H1 (cell line): ENCODE measurements at regions not wholly inside any gene's neighbourhood (a gene's known extent, or its start where the extent isn't known, plus 50 kb on each side); places are given as distances from the start of the nearest gene placed in this dataset.
"Not testable (repeated sequence)": the region's sequence is repeated elsewhere in the genome, so short reads cannot be mapped to it uniquely, and the experiment has no call there.

ENCODE experiments used
- CTCF ChIA-PET: fragments of 300-600 bp; sonication (Branson Sonifier 250); formaldehyde crosslinking; loops from one replicate; lab custom pipeline; 2021; ENCODE audit not compliant: partially characterized antibody; lab: Charles Lee
- POLR2A ChIA-PET: fragments of 300-600 bp; sonication (Branson Sonifier 250); formaldehyde crosslinking; loops from one replicate; lab custom pipeline; 2021; ENCODE audit warnings: inconsistent platforms; ENCODE audit not compliant: partially characterized antibody; lab: Charles Lee
- DNase-seq, 2 experiments: peaks; one replicate each; pipeline versions ENCODE4 v3.0.0 to v3.0.0-alpha.2; 2010 to 2022; ENCODE audit warnings: low spot score in 2 of 2, low read depth in 1 of 2, mixed read lengths in 1 of 2
- FAIRE-seq: peaks from 2 replicates; lab custom pipeline; 2011; peaks lifted over from hg19 to GRCh38; lab: Jason Lieb, UNC
- H2AFZ ChIP-seq: 2 replicates; pipeline ENCODE4 v1.8.1; 2012; ENCODE audit warnings: low read length, inconsistent platforms
- H2AK5ac ChIP-seq: 2 replicates; pipeline ENCODE4 v1.6.1; 2013; ENCODE audit warnings: low read depth, low read length
- H2BK120ac ChIP-seq: replicated peaks from 2 replicates; pipeline ENCODE3; 2013; ENCODE audit warnings: low read depth, low read length, inconsistent platforms
- H2BK12ac ChIP-seq: 2 replicates; pipeline ENCODE4 v1.6.1; 2013; ENCODE audit warnings: low read depth, low read length
- H2BK15ac ChIP-seq: 2 replicates; pipeline ENCODE4 v1.6.1; 2013; ENCODE audit warnings: low read length
- H2BK20ac ChIP-seq: 2 replicates; pipeline ENCODE4 v1.6.1; 2013; ENCODE audit warnings: low read length
- H2BK5ac ChIP-seq: 2 replicates; pipeline ENCODE4 v1.6.1; 2013; ENCODE audit warnings: low read depth, low read length
- H3K14ac ChIP-seq: 2 replicates; pipeline ENCODE4 v1.6.1; 2013; ENCODE audit warnings: inconsistent platforms; ENCODE audit not compliant: insufficient read length
- H3K18ac ChIP-seq: 2 replicates; pipeline ENCODE4 v1.6.1; 2013; ENCODE audit warnings: low read length; ENCODE audit errors: extremely low read depth
- H3K23ac ChIP-seq: 2 replicates; pipeline ENCODE4 v1.6.1; 2013; ENCODE audit warnings: inconsistent platforms; ENCODE audit not compliant: insufficient read length
- H3K23me2 ChIP-seq: 2 replicates; pipeline ENCODE4 v1.6.1; 2013; ENCODE audit warnings: low read depth, low read length
- H3K27ac ChIP-seq: 2 replicates; pipeline ENCODE4 v1.6.1; 2011; ENCODE audit warnings: low read depth, low read length, inconsistent platforms
- H3K27me3 ChIP-seq, 4 experiments: replicated peaks in 1 of 4; 1 replicate in 1 of 4; 2 replicates in 3 of 4; pipeline versions ENCODE4 v1.6.1 to v1.8.1; 2011 to 2013; ENCODE audit warnings: low read length in 3 of 4, mild to moderate bottlenecking in 3 of 4, inconsistent platforms in 2 of 4, mixed read lengths in 2 of 4, moderate library complexity in 1 of 4; ENCODE audit not compliant: control insufficient read depth in 3 of 4, insufficient read depth in 3 of 4; ENCODE audit errors: extremely low read depth in 1 of 4
- H3K36me3 ChIP-seq, 4 experiments: 2 replicates each; pipeline versions ENCODE4 v1.6.1 to v1.8.1; 2011 to 2013; ENCODE audit warnings: mild to moderate bottlenecking in 4 of 4, low read length in 3 of 4, moderate library complexity in 2 of 4, control low read depth in 1 of 4, inconsistent platforms in 1 of 4; ENCODE audit not compliant: insufficient read depth in 4 of 4, control insufficient read depth in 2 of 4
- H3K4ac ChIP-seq: replicated peaks from 2 replicates; pipeline ENCODE3; 2013; ENCODE audit warnings: low read length, low read depth, mixed read lengths, inconsistent platforms; ENCODE audit not compliant: insufficient read length
- H3K4me1 ChIP-seq, 4 experiments: replicated peaks in 1 of 4; 1 replicate in 1 of 4; 2 replicates in 3 of 4; pipeline versions ENCODE4 v1.6.1 to v1.8.1; 2011 to 2013; ENCODE audit warnings: low read length in 3 of 4, inconsistent platforms in 2 of 4, mixed read lengths in 1 of 4; ENCODE audit not compliant: insufficient read depth in 4 of 4, control insufficient read depth in 3 of 4
- H3K4me2 ChIP-seq, 2 experiments: 2 replicates each; pipeline versions ENCODE4 v1.6.1 to v1.8.1; 2011 to 2013; ENCODE audit warnings: low read depth in 2 of 2, low read length in 2 of 2, control low read depth in 1 of 2, inconsistent platforms in 1 of 2, mild to moderate bottlenecking in 1 of 2; ENCODE audit not compliant: insufficient read depth in 1 of 2
- H3K4me3 ChIP-seq, 4 experiments: fragments of 200-600, 300-600 bp in 1 of 4; sonication (generic), shearing (Covaris generic), sonication (Bioruptor Twin) in 1 of 4; 2 replicates each; pipeline versions ENCODE4 v1.5.1 to v1.8.1; 2011 to 2016; ENCODE audit warnings: low read length in 4 of 4, low read depth in 3 of 4, control low read depth in 2 of 4, inconsistent platforms in 2 of 4, mild to moderate bottlenecking in 2 of 4, mixed read lengths in 1 of 4, moderate library complexity in 1 of 4; ENCODE audit not compliant: insufficient read depth in 2 of 4; ENCODE audit errors: extremely low read depth in 1 of 4
- H3K56ac ChIP-seq: replicated peaks from 2 replicates; pipeline ENCODE3; 2013; ENCODE audit warnings: low read depth, mild to moderate bottlenecking, mixed read lengths, low read length, inconsistent platforms; ENCODE audit not compliant: insufficient read length
- H3K79me1 ChIP-seq: 2 replicates; pipeline ENCODE4 v1.6.1; 2013; ENCODE audit warnings: low read depth, low read length, control low read depth
- H3K79me2 ChIP-seq, 2 experiments: 2 replicates each; pipeline versions ENCODE4 v1.6.1 to v1.8.1; 2012 to 2013; ENCODE audit warnings: low read length in 2 of 2, mild to moderate bottlenecking in 2 of 2, inconsistent platforms in 1 of 2; ENCODE audit not compliant: insufficient read depth in 2 of 2, control insufficient read depth in 1 of 2
- H3K9ac ChIP-seq, 4 experiments: replicated peaks in 1 of 4; 1 replicate in 1 of 4; 2 replicates in 3 of 4; pipeline versions ENCODE4 v1.6.1 to v1.8.1; 2011 to 2013; ENCODE audit warnings: low read depth in 3 of 4, low read length in 3 of 4, control low read depth in 2 of 4, mild to moderate bottlenecking in 2 of 4, moderate library complexity in 2 of 4, inconsistent platforms in 1 of 4; ENCODE audit errors: extremely low read depth in 1 of 4
- H3K9me3 ChIP-seq, 2 experiments: 2 replicates each; pipeline versions ENCODE4 v1.6.1 to v1.8.1; 2012 to 2013; ENCODE audit warnings: mild to moderate bottlenecking in 2 of 2, moderate library complexity in 2 of 2, control low read depth in 1 of 2, inconsistent platforms in 1 of 2, low read depth in 1 of 2, low read length in 1 of 2, mixed read lengths in 1 of 2; ENCODE audit not compliant: insufficient read depth in 2 of 2
- H4K20me1 ChIP-seq, 2 experiments: replicated peaks in 1 of 2; 2 replicates each; pipeline versions ENCODE3 to v1.8.1; 2011 to 2013; ENCODE audit warnings: inconsistent platforms in 2 of 2, low read length in 2 of 2, mild to moderate bottlenecking in 1 of 2; ENCODE audit not compliant: insufficient read depth in 2 of 2, control insufficient read depth in 1 of 2
- H4K5ac ChIP-seq: 2 replicates; pipeline ENCODE4 v1.6.1; 2013; ENCODE audit warnings: low read length, low read depth, mixed read lengths, inconsistent platforms; ENCODE audit not compliant: insufficient read length
- H4K8ac ChIP-seq: 2 replicates; pipeline ENCODE4 v1.8.0; 2013; ENCODE audit warnings: mild to moderate bottlenecking, moderate library complexity, low read length, inconsistent platforms; ENCODE audit not compliant: insufficient read depth; ENCODE audit errors: extremely low read depth
- H4K91ac ChIP-seq: replicated peaks from 2 replicates; pipeline ENCODE3; 2013; ENCODE audit warnings: low read length, mixed read lengths, inconsistent platforms; ENCODE audit not compliant: insufficient read length
- WGBS, 2 experiments: shearing (Covaris generic) in 1 of 2; methylation state at CpG; one replicate each; pipeline versions ENCODE4 v1.1.6 to v1.1.7; 2013 to 2015; ENCODE audit warnings: low lambda C conversion rate in 2 of 2, mixed read lengths in 2 of 2, inconsistent platforms in 1 of 2, low coverage in 1 of 2, missing lambda C conversion rate in 1 of 2; ENCODE audit not compliant: insufficient replicate concordance in 2 of 2, insufficient coverage in 1 of 2, insufficient read length in 1 of 2; ENCODE audit errors: extremely low coverage in 1 of 2, missing lambda C conversion rate in 1 of 2; 5-methylcytosine and 5-hydroxymethylcytosine counted together

- H3K79me1 ChIP-seq, H2AK5ac ChIP-seq, H3K4ac ChIP-seq, H3K56ac ChIP-seq, H3K23me2 ChIP-seq, H2BK5ac ChIP-seq, H3K9me3 ChIP-seq, H4K20me1 ChIP-seq, H2BK120ac ChIP-seq, H2BK20ac ChIP-seq, H4K8ac ChIP-seq, POLR2A ChIA-PET, FAIRE-seq, H3K27me3 ChIP-seq, H2BK15ac ChIP-seq, H3K23ac ChIP-seq, H3K36me3 ChIP-seq, H3K9ac ChIP-seq, H4K5ac ChIP-seq, H3K4me2 ChIP-seq, H2AFZ ChIP-seq, H3K79me2 ChIP-seq, H4K91ac ChIP-seq, H3K27ac ChIP-seq, H3K4me3 ChIP-seq, H2BK12ac ChIP-seq, DNase-seq, H3K4me1 ChIP-seq, H3K14ac ChIP-seq, H3K18ac ChIP-seq: not testable (repeated sequence)
- 96% methylated on average over 8 of the region's 8 CpGs; no CpG with 5 or more reads in 1 of the 2 experiments for WGBS, 2 experiments
- CTCF ChIA-PET = interaction anchor here (0.7 to 1.1 kb wide), 2 partner anchors 8 to 17 kb away, joined by 3 to 4 read pairs; no protein-coding TSS in a partner anchor
Measured at GRCh38 chr6:11940532-11941166, 71.5 kb upstream of the HIVEP1 start.
